Duodenal mucosa (tissue), 2 donors: ENCODE measurements at regions not wholly inside any gene's neighbourhood (a gene's known extent, or its start where the extent isn't known, plus 50 kb on each side); places are given as distances from the start of the nearest gene placed in this dataset.

Experiments
- H3K27ac ChIP-seq: one replicate; pipeline ENCODE4 v1.7.0; 2013; ENCODE audit warnings: low read depth, low read length
- H3K27me3 ChIP-seq, 2 donors: one replicate each; pipeline ENCODE4 v1.7.0; 2013; ENCODE audit warnings: low read length in 2 of 2, control low read depth in 1 of 2; ENCODE audit not compliant: insufficient read depth in 2 of 2, control insufficient read depth in 1 of 2
- H3K36me3 ChIP-seq, 2 donors: one replicate each; pipeline ENCODE4 v1.7.0; 2013; ENCODE audit warnings: low read length in 2 of 2, control low read depth in 1 of 2; ENCODE audit not compliant: insufficient read depth in 2 of 2, control insufficient read depth in 1 of 2
- H3K4me1 ChIP-seq, 2 donors: one replicate each; pipeline ENCODE4 v1.7.0; 2013; ENCODE audit warnings: low read length in 2 of 2, control low read depth in 1 of 2; ENCODE audit not compliant: insufficient read depth in 2 of 2, control insufficient read depth in 1 of 2
- H3K4me3 ChIP-seq, 2 donors: one replicate each; pipeline ENCODE4 v1.7.0; 2013; ENCODE audit warnings: low read length in 2 of 2, low read depth in 1 of 2
- H3K9ac ChIP-seq, 2 donors: one replicate each; pipeline ENCODE4 v1.7.0; 2013; ENCODE audit warnings: low read length in 2 of 2, low read depth in 1 of 2
- H3K9me3 ChIP-seq, 2 donors: one replicate each; pipeline ENCODE4 v1.7.0; 2013; ENCODE audit warnings: low read length in 2 of 2, control low read depth in 1 of 2; ENCODE audit not compliant: control insufficient read depth in 1 of 2

GRCh38 chr4:4762300-4762699, 97.2 kb upstream of the MSX1 start:
- Histone ChIP-seq H3K36me3 (no peaks in the 10 kb centered on the region), H3K27me3 (no peaks in the 10 kb centered on the region), H3K27ac (no peak overlapping the region), H3K4me3 (no peak overlapping the region), H3K4me1 (no peaks in the 10 kb centered on the region), H3K9me3 (no peaks in the 10 kb centered on the region), H3K9ac (no peak overlapping the region)

GRCh38 chr4:4761128-4761982, 98.1 kb upstream of the MSX1 start:
- no peak overlapping the region for H3K27ac ChIP-seq
- H3K4me1 ChIP-seq: no peaks in the 10 kb centered on the region
- H3K9me3 ChIP-seq: no peaks in the 10 kb centered on the region
- H3K27me3 ChIP-seq: no peaks in the 10 kb centered on the region
- no peak overlapping the region for H3K9ac ChIP-seq
- H3K4me3 ChIP-seq: no peak overlapping the region
- no peaks in the 10 kb centered on the region for H3K36me3 ChIP-seq

GRCh38 chr4:4759883-4760282, 99.6 kb upstream of the MSX1 start:
- Histone ChIP-seq H3K4me3 (no peak overlapping the region), H3K36me3 (no peaks in the 10 kb centered on the region), H3K27me3 (no peaks in the 10 kb centered on the region), H3K9me3 (no peaks in the 10 kb centered on the region), H3K4me1 (no peaks in the 10 kb centered on the region), H3K27ac (no peak overlapping the region), H3K9ac (no peak overlapping the region)

- H3K4me3 ChIP-seq: no peak overlapping the region
- H3K9me3 ChIP-seq: no peaks in the 10 kb centered on the region
- H3K36me3 ChIP-seq: no peaks in the 10 kb centered on the region
- H3K27me3 ChIP-seq: peaks cover 0 to 4% of the 10 kb centered on the region in 2 donors
- no peak overlapping the region for H3K27ac ChIP-seq
- no peaks in the 10 kb centered on the region for H3K4me1 ChIP-seq
- H3K9ac ChIP-seq: no peak overlapping the region
These were observed 100.2 kb upstream of the MSX1 start for GRCh38 chr4:4759232-4759631.

- H3K36me3 ChIP-seq: no peaks in the 10 kb centered on the region
- H3K9me3 ChIP-seq: no peaks in the 10 kb centered on the region
- no peak overlapping the region for H3K9ac ChIP-seq
- no peaks in the 10 kb centered on the region for H3K4me1 ChIP-seq
- H3K27ac ChIP-seq: no peak overlapping the region
- H3K4me3 ChIP-seq: no peak overlapping the region
- peaks cover 0 to 7% of the 10 kb centered on the region in 2 donors for H3K27me3 ChIP-seq
These were observed 100.8 kb upstream of the MSX1 start for GRCh38 chr4:4758681-4759080.

- no peaks in the 10 kb centered on the region for H3K9me3 ChIP-seq
These were observed 104.2 kb upstream of the MSX1 start for GRCh38 chr4:4755306-4755705.

GRCh38 chr4:4754641-4755040, 104.8 kb upstream of the MSX1 start:
- Histone ChIP-seq H3K36me3 (no peaks in the 10 kb centered on the region), H3K4me1 (no peaks in the 10 kb centered on the region), H3K9me3 (no peaks in the 10 kb centered on the region), H3K4me3 (no peak overlapping the region), H3K9ac (no peak overlapping the region), H3K27ac (no peak overlapping the region), H3K27me3 (peaks cover 0 to 7% of the 10 kb centered on the region in 2 donors)

More at GRCh38 chr4:4755306-4755705, 104.2 kb upstream of the MSX1 start:
- no peak overlapping the region for H3K27ac ChIP-seq
- H3K4me3 ChIP-seq: no peak overlapping the region
- peaks cover 0 to 7% of the 10 kb centered on the region in 2 donors for H3K27me3 ChIP-seq
- no peaks in the 10 kb centered on the region for H3K4me1 ChIP-seq
- H3K36me3 ChIP-seq: no peaks in the 10 kb centered on the region
- no peak overlapping the region for H3K9ac ChIP-seq

- no peak overlapping the region for H3K4me3 ChIP-seq
- peaks cover 0 to 7% of the 10 kb centered on the region in 2 donors for H3K27me3 ChIP-seq
- H3K9me3 ChIP-seq: no peaks in the 10 kb centered on the region
- no peak overlapping the region for H3K27ac ChIP-seq
- H3K36me3 ChIP-seq: no peaks in the 10 kb centered on the region
- no peak overlapping the region for H3K9ac ChIP-seq
- H3K4me1 ChIP-seq: no peaks in the 10 kb centered on the region
These were observed 105.8 kb upstream of the MSX1 start for GRCh38 chr4:4753643-4754042.

- H3K27me3 ChIP-seq: peaks cover 0 to 7% of the 10 kb centered on the region in 2 donors
- no peaks in the 10 kb centered on the region for H3K4me1 ChIP-seq
- H3K4me3 ChIP-seq: no peak overlapping the region
- H3K36me3 ChIP-seq: no peaks in the 10 kb centered on the region
- H3K9me3 ChIP-seq: peaks cover 0 to 3% of the 10 kb centered on the region in 2 donors
- H3K9ac ChIP-seq: no peak overlapping the region
- no peak overlapping the region for H3K27ac ChIP-seq
These were observed 106.7 kb upstream of the MSX1 start for GRCh38 chr4:4752576-4753401.

GRCh38 chr4:4752025-4752424, 107.4 kb upstream of the MSX1 start:
- Histone ChIP-seq H3K9me3 (peaks cover 5 to 6% of the 10 kb centered on the region in 2 donors), H3K9ac (no peak overlapping the region), H3K27ac (no peak overlapping the region), H3K4me1 (no peaks in the 10 kb centered on the region), H3K27me3 (peaks cover 0 to 7% of the 10 kb centered on the region in 2 donors), H3K36me3 (no peaks in the 10 kb centered on the region), H3K4me3 (no peak overlapping the region)
